CD4-positive, alpha-beta T cell treated with Interleukin-17A for 1 hour (primary cell): ENCODE measurements at regions not wholly inside any gene's neighbourhood (a gene's known extent, or its start where the extent isn't known, plus 50 kb on each side); places are given as distances from the start of the nearest gene placed in this dataset.

Experiments
- DNase-seq: peaks from one replicate; pipeline ENCODE4 v3.0.0-alpha.2; 2020

- no peak for DNase-seq
These were observed 105.6 kb downstream of the BTBD3 start for GRCh38 chr20:12023194-12023795.

- DNase-seq = no peak
These were observed 111.1 kb downstream of the BTBD3 start for GRCh38 chr20:12028771-12029170.

- DNase-seq = no peak
These were observed 112.8 kb downstream of the BTBD3 start for GRCh38 chr20:12030470-12030869.

- no peak for DNase-seq
These were observed 118.4 kb downstream of the BTBD3 start for GRCh38 chr20:12036142-12036541.

- no peak for DNase-seq
These were observed 119.8 kb downstream of the BTBD3 start for GRCh38 chr20:12037521-12037920.

GRCh38 chr20:12040261-12040660 is 122.6 kb downstream of the BTBD3 start:
- no peak for DNase-seq

GRCh38 chr20:12044969-12045368 is 127.3 kb downstream of the BTBD3 start:
- DNase-seq = no peak

- DNase-seq = no peak
These were observed 130.2 kb downstream of the BTBD3 start for GRCh38 chr20:12047838-12048432.

- no peak for DNase-seq
These were observed 131.4 kb downstream of the BTBD3 start for GRCh38 chr20:12049125-12049524.

- no peak for DNase-seq
These were observed 133.8 kb downstream of the BTBD3 start for GRCh38 chr20:12051206-12052163.

- peak; percentile 6 for DNase-seq
These were observed 135.7 kb downstream of the BTBD3 start for GRCh38 chr20:12053353-12053752.

- DNase-seq = no peak
These were observed 136.9 kb downstream of the BTBD3 start for GRCh38 chr20:12054556-12054955.

GRCh38 chr20:12055161-12055560 is 137.5 kb downstream of the BTBD3 start:
- no peak for DNase-seq

GRCh38 chr20:12056839-12057238 is 139.1 kb downstream of the BTBD3 start:
- DNase-seq = no peak

GRCh38 chr20:12057778-12058177 is 140.1 kb downstream of the BTBD3 start:
- DNase-seq = no peak

GRCh38 chr20:12058216-12058615 is 140.5 kb downstream of the BTBD3 start:
- no peak for DNase-seq

GRCh38 chr20:12061466-12061865 is 143.8 kb downstream of the BTBD3 start:
- DNase-seq = no peak

GRCh38 chr20:12063106-12063684 is 145.5 kb downstream of the BTBD3 start:
- DNase-seq = no peak

- no peak for DNase-seq
These were observed 146.8 kb downstream of the BTBD3 start for GRCh38 chr20:12064540-12064939.

GRCh38 chr20:12067686-12068085 is 150.0 kb downstream of the BTBD3 start:
- no peak for DNase-seq

- no peak for DNase-seq
These were observed 150.4 kb downstream of the BTBD3 start for GRCh38 chr20:12068121-12068520.

- DNase-seq = no peak
These were observed 151.5 kb downstream of the BTBD3 start for GRCh38 chr20:12069181-12069580.

GRCh38 chr20:12072221-12072953 is 154.7 kb downstream of the BTBD3 start:
- DNase-seq = no peak
